HL-60 (cell line): ENCODE measurements at regions not wholly inside any gene's neighbourhood (a gene's known extent, or its start where the extent isn't known, plus 50 kb on each side); places are given as distances from the start of the nearest gene placed in this dataset.

ENCODE experiments used
- POLR2AphosphoS5 ChIP-seq: IDR thresholded peaks from 2 replicates; pipeline ENCODE4 v1.6.1; 2012; ENCODE audit warnings: low read depth
- TF ChIP-seq, protein P1 (sequence below): IDR thresholded peaks from one replicate; pipeline ENCODE4 v1.5.1; 2011; ENCODE audit warnings: low read length, control low read depth, inconsistent platforms; ENCODE audit not compliant: insufficient read depth

GRCh38 chr3:162769564-162769963, 1273.0 kb downstream of the OTOL1 start:
- TF ChIP-seq POLR2AphosphoS5: no peak
- TF ChIP-seq, protein P1, sequence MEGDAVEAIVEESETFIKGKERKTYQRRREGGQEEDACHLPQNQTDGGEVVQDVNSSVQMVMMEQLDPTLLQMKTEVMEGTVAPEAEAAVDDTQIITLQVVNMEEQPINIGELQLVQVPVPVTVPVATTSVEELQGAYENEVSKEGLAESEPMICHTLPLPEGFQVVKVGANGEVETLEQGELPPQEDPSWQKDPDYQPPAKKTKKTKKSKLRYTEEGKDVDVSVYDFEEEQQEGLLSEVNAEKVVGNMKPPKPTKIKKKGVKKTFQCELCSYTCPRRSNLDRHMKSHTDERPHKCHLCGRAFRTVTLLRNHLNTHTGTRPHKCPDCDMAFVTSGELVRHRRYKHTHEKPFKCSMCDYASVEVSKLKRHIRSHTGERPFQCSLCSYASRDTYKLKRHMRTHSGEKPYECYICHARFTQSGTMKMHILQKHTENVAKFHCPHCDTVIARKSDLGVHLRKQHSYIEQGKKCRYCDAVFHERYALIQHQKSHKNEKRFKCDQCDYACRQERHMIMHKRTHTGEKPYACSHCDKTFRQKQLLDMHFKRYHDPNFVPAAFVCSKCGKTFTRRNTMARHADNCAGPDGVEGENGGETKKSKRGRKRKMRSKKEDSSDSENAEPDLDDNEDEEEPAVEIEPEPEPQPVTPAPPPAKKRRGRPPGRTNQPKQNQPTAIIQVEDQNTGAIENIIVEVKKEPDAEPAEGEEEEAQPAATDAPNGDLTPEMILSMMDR: no peak
